Ectodermal cell (in vitro differentiated cells): ENCODE measurements at regions not wholly inside any gene's neighbourhood (a gene's known extent, or its start where the extent isn't known, plus 50 kb on each side); places are given as distances from the start of the nearest gene placed in this dataset.

Experiments
- H3K27ac ChIP-seq: 2 replicates; pipeline ENCODE4 v1.7.0; 2013; ENCODE audit warnings: mild to moderate bottlenecking, low read depth, low read length; ENCODE audit not compliant: insufficient read depth, poor library complexity, severe bottlenecking
- H3K27me3 ChIP-seq: 2 replicates; pipeline ENCODE4 v1.7.0; 2013; ENCODE audit warnings: mild to moderate bottlenecking, low read length; ENCODE audit not compliant: insufficient read depth, control insufficient read depth, poor library complexity, severe bottlenecking
- H3K36me3 ChIP-seq: one replicate; pipeline ENCODE4 v1.7.0; 2013; ENCODE audit warnings: low read length; ENCODE audit not compliant: control insufficient read depth, insufficient read depth
- H3K4me1 ChIP-seq: one replicate; pipeline ENCODE4 v1.7.0; 2013; ENCODE audit warnings: low read length; ENCODE audit not compliant: control insufficient read depth, insufficient read depth
- H3K4me3 ChIP-seq: 2 replicates; pipeline ENCODE4 v1.7.0; 2013; ENCODE audit warnings: low read depth, low read length, control low read depth; ENCODE audit not compliant: insufficient read depth
- H3K9me3 ChIP-seq: 2 replicates; pipeline ENCODE4 v1.7.0; 2013; ENCODE audit warnings: mild to moderate bottlenecking, low read length, moderate library complexity; ENCODE audit not compliant: control insufficient read depth
- WGBS, 2 experiments: methylation state at CpG; one replicate each; pipeline ENCODE4 v1.1.7; 2013; ENCODE audit warnings: missing lambda C conversion rate in 2 of 2; 5-methylcytosine and 5-hydroxymethylcytosine counted together

DNA sequence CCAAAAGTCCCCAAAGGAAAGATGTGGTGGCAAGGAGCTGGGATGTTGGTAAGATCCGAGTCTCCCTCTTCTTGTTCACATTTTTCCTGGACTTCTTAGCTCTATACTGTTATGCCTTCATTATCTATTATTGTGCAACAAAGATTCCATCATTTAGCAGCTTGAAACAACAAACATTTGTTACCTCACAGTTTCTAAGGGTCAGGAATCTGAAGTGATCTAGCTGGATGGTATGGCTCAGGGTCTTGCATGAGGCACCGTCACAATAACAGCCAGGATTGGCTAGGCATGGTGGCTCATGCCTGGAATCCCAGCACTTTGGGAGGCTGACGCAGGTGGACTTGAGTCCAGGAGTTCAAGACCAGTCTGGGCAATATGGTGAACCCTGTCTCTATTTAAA, 51.1 kb upstream of the KRAS start:
- WGBS, 2 experiments = 61 to 82% methylated on average over 2 to 3 of the region's 3 CpGs
- H3K4me3 ChIP-seq = no peak overlapping the region
- H3K27ac ChIP-seq = no peak overlapping the region
- no peaks in the 10 kb centered on the region for H3K27me3 ChIP-seq
- H3K36me3 ChIP-seq = no peaks in the 10 kb centered on the region
- H3K9me3 ChIP-seq = no peaks in the 10 kb centered on the region
- H3K4me1 ChIP-seq = no peaks in the 10 kb centered on the region
